GM12872 (cell line): ENCODE measurements at regions not wholly inside any gene's neighbourhood (a gene's known extent, or its start where the extent isn't known, plus 50 kb on each side); places are given as distances from the start of the nearest gene placed in this dataset.

Source experiments
- CTCF ChIP-seq: IDR thresholded peaks from 3 replicates; pipeline ENCODE4 v1.5.1; 2011; ENCODE audit warnings: low read depth, mild to moderate bottlenecking, low read length, moderate library complexity; ENCODE audit not compliant: insufficient read depth

GRCh38 chr14:87076146-87076545 is 916.8 kb downstream of the GALC start:
- TF ChIP-seq CTCF, result no peak

- TF ChIP-seq CTCF, result no peak
Observed at GRCh38 chr14:87073880-87074570, 919.0 kb downstream of the GALC start.

GRCh38 chr14:87067591-87067990 is 925.4 kb downstream of the GALC start:
- TF ChIP-seq CTCF, result no peak

- no peak for TF ChIP-seq CTCF
Observed at GRCh38 chr14:87067061-87067460, 925.9 kb downstream of the GALC start.

- 0 out of 3 replicates have a peak, but pooled peaks have one; percentile 13 for TF ChIP-seq CTCF
Observed at GRCh38 chr14:87066221-87066817, 926.7 kb downstream of the GALC start.

- no peak for TF ChIP-seq CTCF
Observed at GRCh38 chr14:87065366-87065765, 927.6 kb downstream of the GALC start.

- no peak for TF ChIP-seq CTCF
Observed at GRCh38 chr14:87063181-87063580, 929.8 kb downstream of the GALC start.
